Loucy (cell line): ENCODE measurements at regions not wholly inside any gene's neighbourhood (a gene's known extent, or its start where the extent isn't known, plus 50 kb on each side); places are given as distances from the start of the nearest gene placed in this dataset.

Source experiments
- EZH2phosphoT487 ChIP-seq: fragments of 200-600 bp; IDR thresholded peaks from 2 replicates; pipeline ENCODE4 v1.6.1; 2018; ENCODE audit warnings: antibody characterized with exemption, mild to moderate bottlenecking, moderate library complexity, borderline replicate concordance
- TF ChIP-seq, protein P1 (sequence below): fragments of 200-600 bp; sonication (generic); conservative IDR thresholded peaks from 2 replicates; pipeline ENCODE4 v1.5.1; 2014; ENCODE audit warnings: mild to moderate bottlenecking, antibody characterized with exemption, low read length

DNA sequence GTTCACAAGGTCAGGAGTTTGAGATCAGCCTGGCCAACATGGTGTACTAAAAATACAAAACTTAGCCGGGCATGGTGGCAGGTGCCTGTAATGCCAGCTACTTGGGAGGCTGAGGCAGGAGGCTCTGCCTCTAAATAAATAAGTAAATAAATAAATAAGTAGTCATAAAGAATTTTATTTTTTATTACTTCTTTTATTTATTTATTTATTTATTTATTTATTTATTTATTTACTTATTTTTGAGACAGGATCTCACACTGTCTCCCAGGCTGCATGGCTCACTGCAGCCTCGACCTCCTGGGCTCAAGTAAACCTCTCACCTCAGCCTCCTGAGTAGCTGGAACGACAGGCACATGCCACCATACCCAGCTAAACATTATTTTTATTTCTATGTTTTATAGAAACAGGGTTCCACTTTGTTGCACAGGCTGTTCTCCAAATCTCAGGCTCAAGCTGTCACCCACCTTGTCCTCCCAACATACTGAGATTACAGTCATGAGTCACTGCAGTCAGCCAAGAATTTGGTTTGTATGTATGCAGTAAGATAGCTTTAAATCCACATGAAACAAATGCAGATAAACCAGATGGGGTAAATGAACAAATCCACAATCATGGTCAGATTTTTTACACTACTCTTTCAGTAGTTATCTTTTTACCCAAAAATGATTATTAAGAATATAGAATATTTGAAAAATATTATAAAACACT, 523.3 kb upstream of the RGS18 start:
- TF ChIP-seq, protein P1, sequence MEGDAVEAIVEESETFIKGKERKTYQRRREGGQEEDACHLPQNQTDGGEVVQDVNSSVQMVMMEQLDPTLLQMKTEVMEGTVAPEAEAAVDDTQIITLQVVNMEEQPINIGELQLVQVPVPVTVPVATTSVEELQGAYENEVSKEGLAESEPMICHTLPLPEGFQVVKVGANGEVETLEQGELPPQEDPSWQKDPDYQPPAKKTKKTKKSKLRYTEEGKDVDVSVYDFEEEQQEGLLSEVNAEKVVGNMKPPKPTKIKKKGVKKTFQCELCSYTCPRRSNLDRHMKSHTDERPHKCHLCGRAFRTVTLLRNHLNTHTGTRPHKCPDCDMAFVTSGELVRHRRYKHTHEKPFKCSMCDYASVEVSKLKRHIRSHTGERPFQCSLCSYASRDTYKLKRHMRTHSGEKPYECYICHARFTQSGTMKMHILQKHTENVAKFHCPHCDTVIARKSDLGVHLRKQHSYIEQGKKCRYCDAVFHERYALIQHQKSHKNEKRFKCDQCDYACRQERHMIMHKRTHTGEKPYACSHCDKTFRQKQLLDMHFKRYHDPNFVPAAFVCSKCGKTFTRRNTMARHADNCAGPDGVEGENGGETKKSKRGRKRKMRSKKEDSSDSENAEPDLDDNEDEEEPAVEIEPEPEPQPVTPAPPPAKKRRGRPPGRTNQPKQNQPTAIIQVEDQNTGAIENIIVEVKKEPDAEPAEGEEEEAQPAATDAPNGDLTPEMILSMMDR = no peak
- no peak for TF ChIP-seq EZH2phosphoT487
